Tibial nerve (tissue), 4 donors: ENCODE measurements at regions not wholly inside any gene's neighbourhood (a gene's known extent, or its start where the extent isn't known, plus 50 kb on each side); places are given as distances from the start of the nearest gene placed in this dataset.

ENCODE experiments used
- DNase-seq, 2 donors: peaks; one replicate each; pipeline ENCODE4 v3.0.0-alpha.2; 2019; ENCODE audit warnings: low spot score in 2 of 2
- H3K27ac ChIP-seq, 4 donors: fragments of 200-600 bp; sonication (generic) in 3 of 4; one replicate each; pipeline ENCODE4 v1.5.1; 2017 to 2019; ENCODE audit warnings: mild to moderate bottlenecking in 1 of 4
- H3K27me3 ChIP-seq, 2 donors: fragments of 200-600 bp; sonication (generic) in 1 of 2; one replicate each; pipeline versions ENCODE4 v1.5.1 to v1.6.0; 2017 to 2019
- H3K36me3 ChIP-seq, 3 donors: fragments of 200-600 bp; sonication (generic); one replicate each; pipeline ENCODE4 v1.5.1; 2018 to 2019
- H3K4me1 ChIP-seq, 4 donors: fragments of 200-600 bp; sonication (generic) in 3 of 4; one replicate each; pipeline ENCODE4 v1.5.1; 2017 to 2019
- H3K4me3 ChIP-seq, 4 donors: fragments of 200-600 bp; sonication (generic) in 3 of 4; one replicate each; pipeline ENCODE4 v1.5.1; 2017 to 2019; ENCODE audit warnings: mild to moderate bottlenecking in 1 of 4, moderate library complexity in 1 of 4
- H3K9me3 ChIP-seq, 4 donors: fragments of 200-600 bp; sonication (generic) in 3 of 4; one replicate each; pipeline ENCODE4 v1.5.1; 2017 to 2019
- EP300 ChIP-seq, 2 donors: sonication (generic); formaldehyde crosslinking; IDR thresholded peaks; one replicate each; pipeline ENCODE4 v1.6.1; 2017; ENCODE audit warnings: antibody characterized with exemption in 2 of 2, mild to moderate bottlenecking in 1 of 2
- POLR2A ChIP-seq, 2 donors: fragments of 450-650 bp; IDR thresholded peaks; one replicate each; pipeline ENCODE4 v1.6.1; 2017; ENCODE audit warnings: antibody characterized with exemption in 2 of 2, mild to moderate bottlenecking in 2 of 2, moderate library complexity in 2 of 2
- WGBS, 2 donors: methylation state at CpG; one replicate each; pipeline ENCODE4 v1.1.5; 2018; 5-methylcytosine and 5-hydroxymethylcytosine counted together
- TF ChIP-seq, protein P1 (sequence below), 5 experiments: fragments of 200-600 bp in 3 of 5; fragments of 450-650 bp in 2 of 5; sonication (generic) in 3 of 5; IDR thresholded peaks; one replicate each; pipeline ENCODE4 v1.5.1; 2016 to 2019; ENCODE audit warnings: antibody characterized with exemption in 5 of 5, mild to moderate bottlenecking in 3 of 5, moderate library complexity in 2 of 5

- Histone ChIP-seq H3K4me3 (no peak overlapping the region), H3K9me3 (no peaks in the 10 kb centered on the region), H3K27ac (no peak overlapping the region), H3K4me1 (no peaks in the 10 kb centered on the region), H3K27me3 (no peaks in the 10 kb centered on the region), H3K36me3 (no peaks in the 10 kb centered on the region)
- 88 to 95% methylated on average over 2 of the region's 2 CpGs for WGBS, 2 donors
- no peak for DNase-seq
- TF ChIP-seq, protein P1, sequence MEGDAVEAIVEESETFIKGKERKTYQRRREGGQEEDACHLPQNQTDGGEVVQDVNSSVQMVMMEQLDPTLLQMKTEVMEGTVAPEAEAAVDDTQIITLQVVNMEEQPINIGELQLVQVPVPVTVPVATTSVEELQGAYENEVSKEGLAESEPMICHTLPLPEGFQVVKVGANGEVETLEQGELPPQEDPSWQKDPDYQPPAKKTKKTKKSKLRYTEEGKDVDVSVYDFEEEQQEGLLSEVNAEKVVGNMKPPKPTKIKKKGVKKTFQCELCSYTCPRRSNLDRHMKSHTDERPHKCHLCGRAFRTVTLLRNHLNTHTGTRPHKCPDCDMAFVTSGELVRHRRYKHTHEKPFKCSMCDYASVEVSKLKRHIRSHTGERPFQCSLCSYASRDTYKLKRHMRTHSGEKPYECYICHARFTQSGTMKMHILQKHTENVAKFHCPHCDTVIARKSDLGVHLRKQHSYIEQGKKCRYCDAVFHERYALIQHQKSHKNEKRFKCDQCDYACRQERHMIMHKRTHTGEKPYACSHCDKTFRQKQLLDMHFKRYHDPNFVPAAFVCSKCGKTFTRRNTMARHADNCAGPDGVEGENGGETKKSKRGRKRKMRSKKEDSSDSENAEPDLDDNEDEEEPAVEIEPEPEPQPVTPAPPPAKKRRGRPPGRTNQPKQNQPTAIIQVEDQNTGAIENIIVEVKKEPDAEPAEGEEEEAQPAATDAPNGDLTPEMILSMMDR (IDR thresholded peaks at IDR 0.05): no peak
- TF ChIP-seq POLR2A (IDR thresholded peaks at IDR 0.05) (no peak), EP300 (IDR thresholded peaks at IDR 0.05) (no peak)
Measured at GRCh38 chr13:83350569-83350968, 531.7 kb downstream of the SLITRK1 start.

DNA sequence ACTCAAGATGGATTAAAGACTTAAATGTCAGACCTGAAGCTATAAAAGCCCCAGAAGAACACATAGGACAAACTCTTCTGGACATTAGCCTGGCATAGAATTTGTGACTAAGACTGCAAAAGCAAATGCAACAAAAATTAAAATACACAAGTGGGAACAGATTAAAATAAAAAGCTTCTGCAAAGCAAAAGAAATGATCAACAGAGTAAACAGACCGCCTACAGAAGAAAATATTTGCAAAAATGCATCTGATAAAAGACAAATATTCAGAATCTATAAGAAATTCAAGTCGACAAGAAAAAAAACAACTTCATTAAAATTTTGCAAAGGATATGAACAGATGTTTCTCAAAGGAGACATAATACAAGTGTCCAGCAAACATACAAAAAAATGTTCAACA lies 537.8 kb downstream of the SLITRK1 start:
- H3K27ac ChIP-seq: no peak overlapping the region
- DNase-seq: no peak
- no peaks in the 10 kb centered on the region for H3K36me3 ChIP-seq
- 73 to 80% methylated on average over 2 of the region's 2 CpGs for WGBS, 2 donors
- H3K27me3 ChIP-seq: no peaks in the 10 kb centered on the region
- TF ChIP-seq EP300 (IDR thresholded peaks at IDR 0.05): no peak
- TF ChIP-seq, protein P1 (IDR thresholded peaks at IDR 0.05): no peak
- TF ChIP-seq POLR2A (IDR thresholded peaks at IDR 0.05): no peak
- peaks cover 0 to 9% (median 0%) of the 10 kb centered on the region in 4 donors for H3K9me3 ChIP-seq
- H3K4me1 ChIP-seq: no peaks in the 10 kb centered on the region
- no peak overlapping the region for H3K4me3 ChIP-seq

- H3K9me3 ChIP-seq: peaks cover 0 to 9% (median 0%) of the 10 kb centered on the region in 4 donors
- no peak for TF ChIP-seq POLR2A (IDR thresholded peaks at IDR 0.05)
- TF ChIP-seq, protein P1 (IDR thresholded peaks at IDR 0.05): no peak
- no peak for TF ChIP-seq EP300 (IDR thresholded peaks at IDR 0.05)
- no peaks in the 10 kb centered on the region for H3K4me1 ChIP-seq
- H3K27ac ChIP-seq: no peak overlapping the region
- H3K27me3 ChIP-seq: no peaks in the 10 kb centered on the region
- DNase-seq: no peak
- no peak overlapping the region for H3K4me3 ChIP-seq
- no peaks in the 10 kb centered on the region for H3K36me3 ChIP-seq
- WGBS, 2 donors: 78 to 89% methylated on average over 2 of the region's 2 CpGs
Measured at GRCh38 chr13:83340170-83340569, 542.1 kb downstream of the SLITRK1 start.

GRCh38 chr13:83333614-83334388 lies 548.5 kb downstream of the SLITRK1 start:
- H3K27me3 ChIP-seq: no peaks in the 10 kb centered on the region
- H3K9me3 ChIP-seq: no peaks in the 10 kb centered on the region
- WGBS, 2 donors: 67 to 75% methylated on average over 7 of the region's 7 CpGs
- TF ChIP-seq POLR2A (IDR thresholded peaks at IDR 0.05): no peak
- DNase-seq: no peak
- H3K4me1 ChIP-seq: no peaks in the 10 kb centered on the region
- H3K36me3 ChIP-seq: no peaks in the 10 kb centered on the region
- H3K4me3 ChIP-seq: no peak overlapping the region
- H3K27ac ChIP-seq: no peak overlapping the region

- Histone ChIP-seq H3K36me3 (no peaks in the 10 kb centered on the region), H3K4me3 (no peak overlapping the region), H3K27ac (no peak overlapping the region), H3K4me1 (no peaks in the 10 kb centered on the region), H3K9me3 (no peaks in the 10 kb centered on the region), H3K27me3 (no peaks in the 10 kb centered on the region)
- 62 to 65% methylated on average over 3 of the region's 3 CpGs for WGBS, 2 donors
- no peak for DNase-seq
- TF ChIP-seq, protein P1 (IDR thresholded peaks at IDR 0.05): no peak
- no peak for TF ChIP-seq EP300 (IDR thresholded peaks at IDR 0.05)
- TF ChIP-seq POLR2A (IDR thresholded peaks at IDR 0.05): no peak
Measured at GRCh38 chr13:83332751-83333150, 549.5 kb downstream of the SLITRK1 start.
